ENCODE measurements at regions not wholly inside any gene's neighbourhood (a gene's known extent, or its start where the extent isn't known, plus 50 kb on each side); places are given as distances from the start of the nearest gene placed in this dataset.

- DNase-seq = no peak
- TF ChIP-seq CTCF (IDR thresholded peaks at IDR 0.05; ENCODE audit: borderline replicate concordance) = no peak
- intact Hi-C loops (cut with micrococcal nuclease) = no loop called here
These were observed 51.0 kb upstream of the PHF24 start for GRCh38 chr9:34907044-34907443.

GRCh38 chr9:34899535-34900158 is 58.4 kb upstream of the PHF24 start:
- intact Hi-C loops (cut with micrococcal nuclease) = loop anchor here (5.0 kb wide), 1 partner anchor 88 kb away; the partner anchor contains the start of gene DNAJB5
- Histone ChIP-seq H3K27ac (replicated peaks) (no peak overlapping the region), H3K4me1 (no peaks in the 10 kb centered on the region), H3K36me3 (no peaks in the 10 kb centered on the region), H3K27me3 (ENCODE audit: low read depth) (peaks cover 48% of the 10 kb centered on the region), H3K9me3 (replicated peaks) (no peaks in the 10 kb centered on the region), H3K4me3 (no peak overlapping the region)
- DNase-seq = peak; percentile 79
- TF ChIP-seq CTCF (IDR thresholded peaks at IDR 0.05; ENCODE audit: borderline replicate concordance) = peak; percentile 87

More at GRCh38 chr9:34907044-34907443, 51.0 kb upstream of the PHF24 start:
- H3K4me1 ChIP-seq = no peaks in the 10 kb centered on the region
- no peaks in the 10 kb centered on the region for H3K36me3 ChIP-seq
- no peak overlapping the region for H3K27ac ChIP-seq (replicated peaks)
- H3K27me3 ChIP-seq (ENCODE audit: low read depth) = peaks cover 31% of the 10 kb centered on the region
- H3K9me3 ChIP-seq (replicated peaks) = no peaks in the 10 kb centered on the region
- H3K4me3 ChIP-seq = no peak overlapping the region

- no peak overlapping the region for H3K27ac ChIP-seq (replicated peaks)
- no peak for TF ChIP-seq CTCF (IDR thresholded peaks at IDR 0.05; ENCODE audit: borderline replicate concordance)
- no peaks in the 10 kb centered on the region for H3K36me3 ChIP-seq
- no peaks in the 10 kb centered on the region for H3K9me3 ChIP-seq (replicated peaks)
- H3K4me1 ChIP-seq = no peaks in the 10 kb centered on the region
- DNase-seq = no peak
- intact Hi-C loops (cut with micrococcal nuclease) = loop anchor here (5.0 kb wide), 1 partner anchor 88 kb away; the partner anchor contains the start of gene DNAJB5
- peaks cover 53% of the 10 kb centered on the region for H3K27me3 ChIP-seq (ENCODE audit: low read depth)
- no peak overlapping the region for H3K4me3 ChIP-seq
These were observed 59.2 kb upstream of the PHF24 start for GRCh38 chr9:34898846-34899245.

- H3K27ac ChIP-seq (replicated peaks) = no peak overlapping the region
- H3K36me3 ChIP-seq = no peaks in the 10 kb centered on the region
- H3K9me3 ChIP-seq (replicated peaks) = no peaks in the 10 kb centered on the region
- no peak overlapping the region for H3K4me3 ChIP-seq
- no peak for DNase-seq
- peaks cover 63% of the 10 kb centered on the region for H3K27me3 ChIP-seq (ENCODE audit: low read depth)
- intact Hi-C loops (cut with micrococcal nuclease) = loop anchor here (5.0 kb wide), 1 partner anchor 91 kb away; the partner anchor contains the start of gene DNAJB5
- TF ChIP-seq CTCF (IDR thresholded peaks at IDR 0.05; ENCODE audit: borderline replicate concordance) = peak; percentile 39
- H3K4me1 ChIP-seq = no peaks in the 10 kb centered on the region
These were observed 62.0 kb upstream of the PHF24 start for GRCh38 chr9:34896112-34896511.

GRCh38 chr9:34892886-34893285 is 65.2 kb upstream of the PHF24 start:
- DNase-seq = no peak
- no peaks in the 10 kb centered on the region for H3K36me3 ChIP-seq
- intact Hi-C loops (cut with micrococcal nuclease) = no loop called here
- H3K4me3 ChIP-seq = no peak overlapping the region
- no peaks in the 10 kb centered on the region for H3K4me1 ChIP-seq
- H3K9me3 ChIP-seq (replicated peaks) = no peaks in the 10 kb centered on the region
- H3K27ac ChIP-seq (replicated peaks) = no peak overlapping the region
- H3K27me3 ChIP-seq (ENCODE audit: low read depth) = peaks cover 48% of the 10 kb centered on the region
- no peak for TF ChIP-seq CTCF (IDR thresholded peaks at IDR 0.05; ENCODE audit: borderline replicate concordance)

All from left ventricle myocardium inferior (tissue), 1 donor.